ENCODE measurements at regions not wholly inside any gene's neighbourhood (a gene's known extent, or its start where the extent isn't known, plus 50 kb on each side); places are given as distances from the start of the nearest gene placed in this dataset.
A peak's percentile ranks its signal among the peaks of the same experiment; 100 is the strongest.
"Not testable (repeated sequence)": the region's sequence is repeated elsewhere in the genome, so short reads cannot be mapped to it uniquely, and the experiment has no call there.

DNA sequence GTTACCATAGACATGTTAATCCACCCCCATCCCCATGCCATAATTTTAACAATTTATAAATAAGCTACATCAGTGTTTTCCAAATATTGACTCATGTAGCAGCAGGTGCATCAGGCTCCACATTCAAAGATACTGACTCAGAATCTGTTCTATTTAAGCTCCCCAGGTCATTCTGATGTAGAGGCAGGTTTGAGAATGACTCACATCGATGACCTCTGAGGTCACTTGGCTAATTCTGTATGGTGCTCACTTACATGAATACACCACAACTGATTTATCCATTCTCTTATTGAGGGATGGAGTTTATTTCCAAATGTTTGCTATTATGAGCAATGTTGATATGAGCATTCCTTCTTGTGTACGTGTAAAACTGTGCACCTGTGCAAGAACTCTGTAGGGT, 1159.0 kb downstream of the TYW1 start:
- Mint-ChIP-seq H3K9me3 (peaks cover 2 to 7% of the 10 kb centered on the region in 2 donors), H3K36me3 (ENCODE audit: insufficient read depth in 2 of 2) (no peaks in the 10 kb centered on the region), H3K27ac (no peak overlapping the region), H3K4me3 (no peak overlapping the region), H3K27me3 (ENCODE audit: low read depth) (no peaks in the 10 kb centered on the region), H3K4me1 (ENCODE audit: low read depth) (no peaks in the 10 kb centered on the region)
- ATAC-seq (replicated peaks in 1 of 2), result no peak
- DNase-seq, result no peak

DNA sequence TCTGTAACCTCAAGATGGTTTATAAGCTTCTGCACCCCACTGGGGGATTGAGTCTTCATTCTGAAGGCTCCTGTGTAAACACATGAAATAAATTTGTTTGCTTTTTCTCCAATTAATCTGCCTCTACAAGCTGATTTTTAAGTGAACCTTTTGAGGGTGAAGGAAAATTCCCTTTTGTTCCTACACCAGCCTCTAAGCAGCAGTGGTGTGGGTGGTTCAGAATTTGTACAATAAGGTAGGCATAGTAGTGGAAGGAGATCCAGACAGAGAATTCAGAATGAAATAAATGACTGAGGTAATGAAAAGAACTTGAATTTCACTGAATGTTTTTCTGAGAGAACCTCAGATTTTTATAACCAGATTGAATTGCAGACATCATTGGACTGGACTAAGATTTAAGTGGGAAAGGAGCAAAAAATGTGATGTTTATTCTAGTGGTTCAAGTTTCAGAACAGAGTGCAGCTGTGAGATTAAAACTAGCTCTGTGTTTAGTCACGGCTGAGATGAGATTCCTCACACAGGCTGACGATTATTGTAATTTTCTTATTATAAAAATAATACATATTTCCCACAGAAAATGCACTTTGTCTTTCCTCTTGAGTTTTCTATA, 1162.2 kb downstream of the TYW1 start:
- no peak overlapping the region for H3K4me3 Mint-ChIP-seq
- H3K9me3 Mint-ChIP-seq, result peaks cover 0 to 7% of the 10 kb centered on the region in 2 donors
- no peak overlapping the region for H3K27ac Mint-ChIP-seq
- DNase-seq (no peak), ATAC-seq (replicated peaks in 1 of 2) (no peak)
- H3K4me1 Mint-ChIP-seq (ENCODE audit: low read depth), result no peaks in the 10 kb centered on the region
- no peaks in the 10 kb centered on the region for H3K27me3 Mint-ChIP-seq (ENCODE audit: low read depth)
- H3K36me3 Mint-ChIP-seq (ENCODE audit: insufficient read depth in 2 of 2), result no peaks in the 10 kb centered on the region

DNA sequence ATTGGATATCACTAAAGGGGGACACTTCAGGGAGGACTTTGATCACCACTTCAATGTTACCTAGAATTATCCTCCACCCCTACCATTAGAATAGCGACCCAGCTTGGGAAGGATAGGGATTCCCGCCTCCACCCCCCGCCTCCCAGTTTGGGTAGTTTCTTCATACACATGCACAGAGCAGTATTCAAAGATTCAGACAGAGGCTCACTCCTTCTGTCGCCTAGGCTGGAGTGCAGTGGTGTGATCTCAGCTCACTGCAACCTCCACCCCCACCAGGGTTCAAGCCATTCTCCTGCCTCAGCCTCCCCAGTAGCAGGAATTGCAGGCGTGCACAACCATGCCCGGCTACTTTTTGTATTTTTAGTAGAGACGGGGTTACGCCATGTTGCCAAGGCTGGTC, 1166.1 kb downstream of the TYW1 start:
- H3K27ac Mint-ChIP-seq, result no peak overlapping the region

DNA sequence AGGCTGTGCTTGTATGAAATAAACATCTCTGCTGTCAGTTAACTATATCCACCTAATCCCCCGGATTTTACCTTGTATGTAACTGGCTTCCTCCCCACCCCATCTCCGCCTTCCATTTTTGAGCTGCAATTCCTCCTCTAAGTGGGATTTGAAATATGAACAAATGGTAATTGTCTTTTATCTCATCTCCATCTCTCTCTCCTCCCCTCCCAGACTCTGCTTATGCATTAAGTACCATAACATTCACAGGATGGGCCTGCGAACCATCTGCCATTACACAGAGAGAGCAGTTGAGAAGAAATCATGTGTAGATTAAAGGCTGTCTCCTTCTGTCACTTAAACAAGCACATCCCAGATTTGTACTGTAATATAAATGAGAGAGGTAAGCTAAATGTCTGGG, 1169.9 kb downstream of the TYW1 start:
- Mint-ChIP-seq H3K36me3 (ENCODE audit: insufficient read depth in 2 of 2) (peaks cover 0 to 6% of the 10 kb centered on the region in 2 donors), H3K27ac (no peak overlapping the region), H3K4me3 (no peak overlapping the region), H3K9me3 (peaks cover 0 to 9% of the 10 kb centered on the region in 2 donors), H3K27me3 (ENCODE audit: low read depth) (no peaks in the 10 kb centered on the region), H3K4me1 (ENCODE audit: low read depth) (no peaks in the 10 kb centered on the region)
- ATAC-seq (replicated peaks in 1 of 2) (no peak), DNase-seq (no peak)

More for the DNA sequence above, 1166.1 kb downstream of the TYW1 start:
- Mint-ChIP-seq H3K4me1 (ENCODE audit: low read depth) (no peaks in the 10 kb centered on the region), H3K9me3 (peaks cover 0 to 8% of the 10 kb centered on the region in 2 donors), H3K4me3 (no peak overlapping the region), H3K36me3 (ENCODE audit: insufficient read depth in 2 of 2) (peaks cover 0 to 5% of the 10 kb centered on the region in 2 donors), H3K27me3 (ENCODE audit: low read depth) (no peaks in the 10 kb centered on the region)
- no peak for DNase-seq
- no peak for ATAC-seq (replicated peaks in 1 of 2)

DNA sequence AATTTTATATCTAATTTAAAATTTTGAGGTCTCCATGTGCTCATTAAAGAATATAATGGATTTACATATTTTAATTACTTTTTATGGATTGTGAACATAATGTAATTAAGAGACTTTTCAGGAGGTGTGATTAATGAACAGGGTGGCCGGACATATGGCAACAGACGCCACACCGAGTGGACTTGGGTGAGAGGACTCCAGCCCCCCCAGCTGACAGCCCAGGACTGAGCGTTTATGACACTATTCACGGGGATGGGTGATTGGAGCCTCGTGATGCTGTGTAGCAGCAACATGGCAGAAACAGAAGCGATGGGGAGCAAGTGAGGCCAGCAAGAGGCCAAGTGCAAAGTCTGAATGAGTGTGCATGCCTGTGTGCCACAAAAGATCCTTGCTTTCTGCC, 1176.9 kb downstream of the TYW1 start:
- H3K9me3 Mint-ChIP-seq, result peaks cover 0 to 5% of the 10 kb centered on the region in 2 donors
- ATAC-seq (replicated peaks in 1 of 2), result no peak
- H3K4me3 Mint-ChIP-seq, result no peak overlapping the region
- H3K4me1 Mint-ChIP-seq (ENCODE audit: low read depth), result no peaks in the 10 kb centered on the region
- no peak for DNase-seq
- H3K27me3 Mint-ChIP-seq (ENCODE audit: low read depth), result no peaks in the 10 kb centered on the region
- no peak overlapping the region for H3K27ac Mint-ChIP-seq
- H3K36me3 Mint-ChIP-seq (ENCODE audit: insufficient read depth in 2 of 2), result peaks cover 0 to 1% of the 10 kb centered on the region in 2 donors

DNA sequence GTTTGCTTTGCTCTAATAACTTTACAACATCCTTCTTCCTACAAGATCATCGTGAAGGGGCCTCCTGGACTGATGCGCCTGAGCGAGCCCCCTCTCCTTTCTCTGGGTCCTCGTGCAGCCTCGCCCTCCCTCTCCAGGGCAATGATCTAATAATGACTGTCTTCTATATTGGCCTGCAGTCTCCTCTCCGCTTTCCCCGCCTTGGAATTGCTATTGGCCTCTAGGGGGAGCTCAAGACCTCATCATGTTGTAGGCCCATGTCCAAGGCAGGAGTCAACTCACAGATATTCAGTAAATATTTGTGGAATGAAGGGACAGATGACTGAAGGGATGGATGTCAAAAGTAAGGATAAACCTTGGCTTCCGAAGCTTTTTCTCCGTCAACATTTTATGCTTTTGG, 1180.3 kb downstream of the TYW1 start:
- Mint-ChIP-seq H3K9me3 (peaks cover 3 to 8% of the 10 kb centered on the region in 2 donors), H3K36me3 (ENCODE audit: insufficient read depth in 2 of 2) (peaks cover 0 to 2% of the 10 kb centered on the region in 2 donors), H3K27me3 (ENCODE audit: low read depth) (no peaks in the 10 kb centered on the region), H3K4me3 (no peak overlapping the region), H3K27ac (no peak overlapping the region), H3K4me1 (ENCODE audit: low read depth) (no peaks in the 10 kb centered on the region)
- DNase-seq (peak; percentile 8 to 13), ATAC-seq (replicated peaks in 1 of 2) (no peak)

DNA sequence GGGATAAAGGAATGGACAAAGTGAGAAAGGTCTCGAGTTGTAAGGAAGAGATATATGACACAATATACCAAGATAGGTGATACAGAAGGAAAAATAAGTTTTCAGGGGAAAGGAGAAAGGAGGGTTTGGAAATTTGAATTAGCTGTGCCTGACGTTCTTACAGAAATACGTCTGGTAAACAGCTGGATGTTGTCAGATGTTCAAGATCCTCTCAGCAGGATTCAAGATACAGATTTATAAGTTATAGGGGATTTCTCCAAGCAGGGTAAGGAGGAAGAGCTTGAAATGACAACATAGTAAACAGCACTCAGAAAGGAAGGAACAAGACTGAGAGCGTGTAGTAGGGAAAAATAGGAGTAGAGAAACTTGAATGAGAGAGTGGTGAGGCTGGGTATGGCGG, 1184.1 kb downstream of the TYW1 start:
- H3K27ac Mint-ChIP-seq, result no peak overlapping the region
- H3K27me3 Mint-ChIP-seq (ENCODE audit: low read depth), result no peaks in the 10 kb centered on the region
- H3K9me3 Mint-ChIP-seq, result peaks cover 6 to 8% of the 10 kb centered on the region in 2 donors
- peaks cover 0 to 2% of the 10 kb centered on the region in 2 donors for H3K36me3 Mint-ChIP-seq (ENCODE audit: insufficient read depth in 2 of 2)
- no peaks in the 10 kb centered on the region for H3K4me1 Mint-ChIP-seq (ENCODE audit: low read depth)
- H3K4me3 Mint-ChIP-seq, result no peak overlapping the region
- ATAC-seq (replicated peaks in 1 of 2) (no peak), DNase-seq (no peak)

DNA sequence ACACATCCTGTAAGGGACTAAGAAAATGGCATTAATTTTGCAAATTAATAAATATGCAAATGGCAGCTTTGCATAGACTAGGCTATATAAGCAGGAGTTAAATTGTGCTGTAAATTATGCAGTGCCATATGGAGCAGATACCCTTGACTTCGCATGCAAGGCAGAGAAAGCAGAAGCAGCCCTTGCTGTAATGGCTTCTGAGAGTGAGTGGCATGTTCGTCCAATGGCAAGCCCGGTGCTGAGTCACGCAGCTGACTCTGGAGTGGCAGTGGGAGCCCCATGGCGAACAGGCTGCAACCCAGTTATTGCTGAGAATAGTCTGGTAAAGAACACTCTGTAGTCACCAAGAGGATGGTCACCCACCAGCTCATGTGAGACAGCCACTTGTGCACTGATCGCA, 1186.5 kb downstream of the TYW1 start:
- Mint-ChIP-seq H3K27me3 (ENCODE audit: low read depth) (no peaks in the 10 kb centered on the region), H3K4me1 (ENCODE audit: low read depth) (no peaks in the 10 kb centered on the region), H3K36me3 (ENCODE audit: insufficient read depth in 2 of 2) (peaks cover 2 to 5% of the 10 kb centered on the region in 2 donors), H3K27ac (no peak overlapping the region), H3K4me3 (no peak overlapping the region), H3K9me3 (peaks cover 10 to 12% of the 10 kb centered on the region in 2 donors)
- no peak for ATAC-seq (replicated peaks in 1 of 2)
- no peak for DNase-seq

DNA sequence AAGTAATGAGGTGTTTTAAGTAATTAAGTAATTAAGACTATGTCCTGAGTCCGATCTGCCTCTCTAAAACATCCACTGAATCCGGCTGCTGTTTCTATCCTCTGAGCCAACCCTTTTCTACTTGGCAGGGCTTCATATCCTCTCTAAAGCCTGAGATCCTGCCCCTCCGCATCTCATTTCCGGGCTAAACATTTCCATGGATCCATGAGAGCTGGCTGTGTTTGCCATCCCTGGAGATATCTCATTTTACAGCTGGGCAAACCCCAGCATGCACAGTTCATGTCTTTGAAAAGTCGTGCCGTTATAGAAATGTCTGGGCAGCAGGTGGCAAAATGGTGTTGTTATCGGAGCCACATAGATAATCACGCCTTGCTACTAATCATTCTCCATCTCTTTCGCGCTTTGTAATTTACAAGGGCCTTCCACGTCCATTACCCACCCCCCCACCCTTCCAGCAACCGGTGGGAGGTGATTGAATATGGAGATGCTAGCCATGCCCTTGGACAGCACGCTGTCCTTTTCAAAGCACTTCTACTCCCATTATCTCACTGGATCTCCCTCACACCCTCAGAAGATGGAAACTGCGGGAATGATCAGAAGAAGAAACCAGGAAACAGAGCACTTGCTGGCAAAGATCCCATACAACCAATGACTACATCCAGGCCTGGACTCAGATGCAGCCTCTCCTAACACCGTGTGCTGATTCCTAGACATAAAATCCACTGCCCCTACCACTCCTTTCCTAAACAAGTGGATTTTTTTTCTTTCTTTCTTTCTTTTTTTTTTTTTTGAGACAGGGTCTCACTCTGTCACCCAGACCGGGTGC, 1189.2 kb downstream of the TYW1 start:
- no peaks in the 10 kb centered on the region for H3K4me1 Mint-ChIP-seq (ENCODE audit: low read depth)
- ATAC-seq (replicated peaks in 1 of 2) (no peak), DNase-seq (no peak)
- H3K27me3 Mint-ChIP-seq (ENCODE audit: low read depth), result no peaks in the 10 kb centered on the region
- no peak overlapping the region for H3K27ac Mint-ChIP-seq
- peaks cover 0 to 5% of the 10 kb centered on the region in 2 donors for H3K36me3 Mint-ChIP-seq (ENCODE audit: insufficient read depth in 2 of 2)
- H3K9me3 Mint-ChIP-seq, result peaks cover 8 to 9% of the 10 kb centered on the region in 2 donors
- H3K4me3 Mint-ChIP-seq, result no peak overlapping the region

DNA sequence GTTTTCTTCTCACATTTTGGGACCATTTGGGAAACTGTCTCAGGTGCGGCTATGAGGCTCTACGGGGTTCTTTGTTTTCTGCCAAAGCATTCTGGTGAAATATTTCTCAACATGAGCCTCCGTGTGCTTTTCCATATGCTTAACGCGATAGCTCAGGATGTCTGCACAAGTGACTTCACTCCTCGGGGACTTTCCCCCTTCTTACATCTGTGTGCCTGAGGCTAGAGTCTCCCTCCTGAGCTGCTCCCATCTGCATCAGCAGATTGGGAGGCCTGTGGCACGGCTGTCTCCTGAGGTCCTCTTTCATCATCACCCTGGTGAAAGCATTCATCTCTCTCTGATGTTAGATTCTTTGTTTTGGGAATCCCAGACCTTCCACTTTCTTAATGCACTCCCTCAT, 1190.9 kb downstream of the TYW1 start:
- no peak overlapping the region for H3K27ac Mint-ChIP-seq
- peaks cover 6 to 8% of the 10 kb centered on the region in 2 donors for H3K9me3 Mint-ChIP-seq
- H3K36me3 Mint-ChIP-seq (ENCODE audit: insufficient read depth in 2 of 2), result peaks cover 0 to 5% of the 10 kb centered on the region in 2 donors
- no peak for ATAC-seq (replicated peaks in 1 of 2)
- DNase-seq, result no peak
- no peaks in the 10 kb centered on the region for H3K27me3 Mint-ChIP-seq (ENCODE audit: low read depth)
- no peaks in the 10 kb centered on the region for H3K4me1 Mint-ChIP-seq (ENCODE audit: low read depth)
- no peak overlapping the region for H3K4me3 Mint-ChIP-seq

DNA sequence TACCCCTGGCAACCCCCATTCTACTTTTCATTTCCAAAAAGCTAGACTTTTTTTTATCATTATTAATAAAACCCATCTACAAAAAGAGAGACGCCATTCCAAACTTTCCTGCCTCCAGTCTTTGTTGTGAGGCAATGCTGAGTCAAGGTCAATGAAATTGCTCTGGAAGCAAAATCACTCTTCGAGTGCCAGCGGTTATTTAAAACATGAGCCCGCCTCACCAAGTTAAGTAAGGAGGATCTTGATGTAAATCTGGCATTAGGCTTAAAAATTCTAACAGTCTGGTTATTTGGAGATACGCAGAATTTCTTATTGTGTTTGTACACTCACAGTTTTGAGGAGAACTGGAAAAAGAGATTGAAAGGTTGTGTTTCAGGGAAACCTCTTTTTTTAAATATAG, 1196.3 kb downstream of the TYW1 start:
- ATAC-seq (replicated peaks in 1 of 2), result no peak
- H3K36me3 Mint-ChIP-seq (ENCODE audit: insufficient read depth in 2 of 2), result peaks cover 0 to 1% of the 10 kb centered on the region in 2 donors
- no peaks in the 10 kb centered on the region for H3K4me1 Mint-ChIP-seq (ENCODE audit: low read depth)
- H3K27ac Mint-ChIP-seq, result no peak overlapping the region
- H3K9me3 Mint-ChIP-seq, result peaks cover 2 to 8% of the 10 kb centered on the region in 2 donors
- no peaks in the 10 kb centered on the region for H3K27me3 Mint-ChIP-seq (ENCODE audit: low read depth)
- DNase-seq, result no peak
- H3K4me3 Mint-ChIP-seq, result no peak overlapping the region

DNA sequence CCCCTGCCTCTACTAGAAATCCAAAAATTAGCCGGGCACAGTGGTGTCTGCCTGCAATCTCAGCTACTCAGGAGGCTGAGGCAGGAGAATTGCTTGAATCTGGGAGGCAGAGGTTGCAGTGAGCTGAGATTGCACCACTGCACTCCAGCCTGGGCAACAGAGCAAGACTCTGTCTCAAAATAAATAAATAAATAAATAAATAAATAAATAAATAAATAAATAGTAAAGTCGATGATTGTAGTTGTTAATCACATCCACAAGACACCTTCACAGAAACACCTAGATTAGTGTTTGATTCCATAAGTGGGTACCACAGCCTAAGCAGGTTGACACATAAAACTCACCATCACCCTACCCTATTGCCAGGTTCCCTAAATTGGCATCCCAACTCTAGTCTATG, 1199.0 kb downstream of the TYW1 start:
- H3K4me3 Mint-ChIP-seq; H3K36me3 Mint-ChIP-seq (ENCODE audit: insufficient read depth in 2 of 2); DNase-seq; H3K27ac Mint-ChIP-seq; ATAC-seq (replicated peaks in 1 of 2); H3K27me3 Mint-ChIP-seq (ENCODE audit: low read depth); H3K4me1 Mint-ChIP-seq (ENCODE audit: low read depth): not testable (repeated sequence)
- peaks cover 13% of the 10 kb centered on the region in 2 donors for H3K9me3 Mint-ChIP-seq

DNA sequence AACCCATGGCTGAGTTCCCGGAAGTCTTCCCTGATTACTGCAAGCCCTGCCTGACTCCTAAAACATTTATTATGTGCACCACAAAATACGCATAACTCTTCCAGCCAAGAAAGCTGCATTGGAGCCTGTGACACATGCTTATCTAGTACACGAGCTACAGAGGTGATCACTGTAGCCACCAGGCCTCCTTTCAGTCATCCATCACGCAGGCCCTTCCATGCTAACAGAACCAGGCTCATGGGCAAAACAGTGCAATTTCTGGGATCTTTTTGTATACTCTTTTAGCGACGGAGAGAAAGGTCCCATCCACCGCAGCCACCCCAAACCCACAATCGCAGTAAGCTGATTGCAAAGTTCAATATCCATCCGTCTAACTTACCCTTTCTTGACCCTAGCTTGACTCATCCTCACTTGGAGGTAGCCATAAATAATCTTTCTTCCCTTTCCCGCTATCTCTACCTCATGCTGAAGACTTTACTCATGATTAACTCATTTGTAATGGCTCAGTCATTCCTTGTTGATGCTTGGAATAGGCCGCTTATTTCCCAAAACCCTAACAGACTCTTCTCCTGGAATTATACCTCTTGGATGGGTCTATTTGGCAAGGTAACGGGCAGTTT, 1203.5 kb downstream of the TYW1 start:
- H3K4me3 Mint-ChIP-seq, result no peak overlapping the region
- peaks cover 13 to 15% of the 10 kb centered on the region in 2 donors for H3K9me3 Mint-ChIP-seq
- DNase-seq (no peak), ATAC-seq (replicated peaks in 1 of 2) (no peak)
- no peaks in the 10 kb centered on the region for H3K4me1 Mint-ChIP-seq (ENCODE audit: low read depth)
- peaks cover 0 to 4% of the 10 kb centered on the region in 2 donors for H3K36me3 Mint-ChIP-seq (ENCODE audit: insufficient read depth in 2 of 2)
- no peaks in the 10 kb centered on the region for H3K27me3 Mint-ChIP-seq (ENCODE audit: low read depth)
- H3K27ac Mint-ChIP-seq, result no peak overlapping the region

All from activated T-cell treated with anti-CD3 and anti-CD28 coated beads, Interleukin-2, amount 50 U/mL, for 72 hours (primary cell).